ENCODE measurements at regions not wholly inside any gene's neighbourhood (a gene's known extent, or its start where the extent isn't known, plus 50 kb on each side); places are given as distances from the start of the nearest gene placed in this dataset.
"Not testable (repeated sequence)": the region's sequence is repeated elsewhere in the genome, so short reads cannot be mapped to it uniquely, and the experiment has no call there.

- DNase-seq: no peak
Measured at GRCh38 chr5:14928661-14929060, 57.1 kb upstream of the ANKH start.

- no peak for DNase-seq
Measured at GRCh38 chr5:14925326-14925725, 53.7 kb upstream of the ANKH start.

- DNase-seq: not testable (repeated sequence)
Measured at GRCh38 chr5:14922952-14923351, 51.4 kb upstream of the ANKH start.

- no peak for DNase-seq
Measured at GRCh38 chr5:14922456-14922855, 50.9 kb upstream of the ANKH start.

Measured in central memory CD4-positive, alpha-beta T cell (primary cell).